Hematopoietic multipotent progenitor cell treated with erythropoietin and hydrocortisone succinate and interleukin-3 and kit ligand, for 4 days (in vitro differentiated cells): ENCODE measurements at regions not wholly inside any gene's neighbourhood (a gene's known extent, or its start where the extent isn't known, plus 50 kb on each side); places are given as distances from the start of the nearest gene placed in this dataset.

Experiments
- DNase-seq: peaks from one replicate; pipeline ENCODE4 v3.0.0-alpha.2; 2015

DNA sequence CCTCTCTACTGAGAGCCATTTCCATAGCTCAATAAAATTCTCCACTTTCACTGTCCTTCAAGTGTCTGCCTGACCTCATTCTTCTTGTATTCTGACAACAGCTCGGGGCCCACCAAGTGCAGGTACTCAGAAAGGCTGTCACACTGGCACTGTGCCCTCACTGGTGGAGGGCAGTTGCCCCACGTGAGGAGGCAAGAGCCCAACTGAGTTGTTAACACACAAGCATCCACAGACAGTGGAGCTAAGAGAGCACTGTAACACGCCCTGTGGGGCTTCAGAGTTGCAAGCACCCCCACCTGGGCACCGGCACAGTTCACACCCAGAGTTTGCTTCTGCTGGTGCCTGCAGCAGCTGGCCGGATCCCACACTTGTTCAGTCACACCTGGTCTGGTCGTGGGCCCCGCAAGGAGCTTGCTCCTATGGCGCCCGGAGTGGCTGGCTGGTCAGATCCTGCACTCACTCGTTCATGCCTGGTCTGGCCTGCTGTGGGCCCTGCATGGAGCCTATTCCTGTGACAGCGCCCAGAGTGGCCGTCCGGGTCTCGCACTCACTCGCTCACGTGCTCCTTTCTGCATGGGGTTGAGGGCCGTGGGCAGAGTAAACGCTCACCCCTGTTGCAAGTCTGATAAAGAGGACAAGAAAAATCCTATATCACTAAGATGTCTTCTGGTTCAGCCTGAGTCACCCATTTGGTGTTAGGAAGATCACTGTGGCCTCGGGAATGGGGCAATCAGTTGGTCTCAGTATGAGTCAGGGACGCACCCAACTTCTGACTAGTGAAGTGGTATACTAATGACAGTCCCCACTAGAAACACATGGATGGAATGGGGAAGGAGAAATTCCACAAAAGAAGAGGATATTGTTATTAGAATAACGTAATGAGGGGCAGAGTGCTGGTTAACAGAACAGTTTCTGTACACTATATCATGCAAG, 87.0 kb upstream of the CCNH start:
- DNase-seq: no peak
